GM23338 (cell line): ENCODE measurements at regions not wholly inside any gene's neighbourhood (a gene's known extent, or its start where the extent isn't known, plus 50 kb on each side); places are given as distances from the start of the nearest gene placed in this dataset.

Experiments
- ATAC-seq: fragments of 200-7000 bp; cut with Tn5 transposase; 3 replicates; pipeline ENCODE4 v1.9.1; 2020
- DNase-seq: peaks from one replicate; pipeline ENCODE4 v3.0.0-alpha.2; 2015; ENCODE audit warnings: low spot score
- H2AFZ ChIP-seq: fragments of 200-600 bp; sonication (generic); 2 replicates; pipeline ENCODE4 v1.8.0; 2016; ENCODE audit warnings: antibody characterized with exemption, mild to moderate bottlenecking, moderate library complexity
- H3F3A ChIP-seq: fragments of 200-600 bp; sonication (generic); replicated peaks from 2 replicates; pipeline ENCODE4 v1.8.0; 2017; ENCODE audit warnings: antibody characterized with exemption, mixed run types, low read depth
- H3K27ac ChIP-seq: fragments of 200-600 bp; sonication (generic); 2 replicates; pipeline ENCODE4 v1.6.1; 2016; ENCODE audit warnings: low read depth
- H3K27me3 ChIP-seq: fragments of 200-600 bp; sonication (generic); 2 replicates; pipeline ENCODE4 v1.8.0; 2016; ENCODE audit warnings: mild to moderate bottlenecking, mixed run types, moderate library complexity; ENCODE audit not compliant: insufficient read depth
- H3K36me3 ChIP-seq: fragments of 200-600 bp; sonication (generic); 2 replicates; pipeline ENCODE4 v1.8.0; 2016; ENCODE audit warnings: mild to moderate bottlenecking; ENCODE audit not compliant: insufficient read depth
- H3K4me1 ChIP-seq: fragments of 200-600 bp; sonication (generic); 2 replicates; pipeline ENCODE4 v1.8.0; 2016; ENCODE audit warnings: mild to moderate bottlenecking, moderate library complexity; ENCODE audit not compliant: insufficient read depth
- H3K4me2 ChIP-seq: fragments of 200-600 bp; sonication (generic); 2 replicates; pipeline ENCODE4 v1.7.1; 2017; ENCODE audit warnings: mixed run types
- H3K4me3 ChIP-seq: fragments of 200-600 bp; sonication (generic); 2 replicates; pipeline ENCODE4 v1.6.1; 2016; ENCODE audit warnings: mixed run types
- H3K79me2 ChIP-seq: fragments of 200-600 bp; sonication (generic); replicated peaks from 2 replicates; pipeline ENCODE4 v1.8.0; 2017; ENCODE audit warnings: mild to moderate bottlenecking; ENCODE audit not compliant: insufficient read depth
- H3K9me2 ChIP-seq: fragments of 200-600 bp; sonication (generic); 2 replicates; pipeline ENCODE4 v1.8.0; 2017; ENCODE audit not compliant: insufficient read depth
- H4K20me1 ChIP-seq: fragments of 200-600 bp; sonication (generic); replicated peaks from 2 replicates; pipeline ENCODE4 v1.8.0; 2017; ENCODE audit warnings: mild to moderate bottlenecking; ENCODE audit not compliant: insufficient read depth
- H3K27ac Mint-ChIP-seq: 2 replicates; pipeline ENCODE4 v1.8.0; 2020; ENCODE audit warnings: inconsistent platforms, mild to moderate bottlenecking, moderate library complexity, mixed read lengths
- H3K27me3 Mint-ChIP-seq: 3 replicates; pipeline ENCODE4 v1.8.0; 2022; ENCODE audit warnings: low read depth, mild to moderate bottlenecking, moderate library complexity, mixed read lengths, inconsistent platforms; ENCODE audit not compliant: insufficient read depth, poor library complexity
- H3K36me3 Mint-ChIP-seq: 3 replicates; pipeline ENCODE4 v1.8.0; 2021; ENCODE audit warnings: low read depth, mild to moderate bottlenecking, inconsistent platforms, moderate library complexity, mixed read lengths
- H3K4me1 Mint-ChIP-seq: 3 replicates; pipeline ENCODE4 v1.8.0; 2020; ENCODE audit warnings: mild to moderate bottlenecking, inconsistent platforms, mixed read lengths
- H3K4me3 Mint-ChIP-seq: 3 replicates; pipeline ENCODE4 v1.8.0; 2021; ENCODE audit warnings: moderate library complexity, mild to moderate bottlenecking, inconsistent platforms, mixed read lengths
- H3K9me3 Mint-ChIP-seq: 3 replicates; pipeline ENCODE4 v1.8.0; 2020; ENCODE audit warnings: moderate library complexity, mild to moderate bottlenecking, inconsistent platforms, mixed read lengths
- CREB1 ChIP-seq: fragments of 250-450 bp; sonication (Bioruptor Pico); IDR thresholded peaks from 2 replicates; pipeline ENCODE4 v1.5.0; 2020; ENCODE audit warnings: low read depth, mild to moderate bottlenecking, moderate library complexity
- ETS1 ChIP-seq: IDR thresholded peaks from 2 replicates; pipeline ENCODE4 v1.6.1; 2016; ENCODE audit warnings: antibody characterized with exemption
- EZH2 ChIP-seq: fragments of 200-600 bp; sonication (generic); IDR thresholded peaks from one replicate; pipeline ENCODE4 v1.8.0; 2017; ENCODE audit warnings: antibody characterized with exemption, mild to moderate bottlenecking, low read depth; ENCODE audit not compliant: unreplicated experiment
- JUNB ChIP-seq: IDR thresholded peaks from one replicate; pipeline ENCODE4 v1.6.1; 2016; ENCODE audit warnings: antibody characterized with exemption; ENCODE audit not compliant: unreplicated experiment
- STAT1 ChIP-seq: IDR thresholded peaks from one replicate; pipeline ENCODE4 v1.6.1; 2016; ENCODE audit warnings: antibody characterized with exemption; ENCODE audit not compliant: unreplicated experiment
- ZNF462 ChIP-seq: fragments of 250-450 bp; sonication (Bioruptor Pico); IDR thresholded peaks from 2 replicates; pipeline ENCODE4 v1.5.0; 2020; ENCODE audit warnings: mild to moderate bottlenecking, moderate library complexity

- no peaks in the 10 kb centered on the region for H3F3A ChIP-seq
- TF ChIP-seq ZNF462 (CRISPR knock-in tag): peak; percentile 63; the same call in 1 of the 2 replicates
- peak; percentile 57; the same call in 1 of the 2 replicates for TF ChIP-seq CREB1 (CRISPR knock-in tag)
- no peak for TF ChIP-seq ETS1
- TF ChIP-seq EZH2: no peak
- TF ChIP-seq STAT1: no peak
- no peak for TF ChIP-seq JUNB
- peaks cover 16% of the 10 kb centered on the region; the same call in 2 of the 3 replicates for H3K36me3 Mint-ChIP-seq
- no peaks in the 10 kb centered on the region for H4K20me1 ChIP-seq
- peaks cover 2% of the 10 kb centered on the region for H3K27me3 Mint-ChIP-seq
- peak overlapping the region; percentile 19 for H2AFZ ChIP-seq
- peak; percentile 99 for ATAC-seq
- DNase-seq: peak; percentile 80
- H3K4me3 Mint-ChIP-seq: peak overlapping the region; percentile 72
- no peaks in the 10 kb centered on the region for H3K79me2 ChIP-seq
- peaks cover 28% of the 10 kb centered on the region for H3K4me1 Mint-ChIP-seq
- peaks cover 14% of the 10 kb centered on the region for H3K9me3 Mint-ChIP-seq
- H3K27me3 ChIP-seq: no peaks in the 10 kb centered on the region
- no peaks in the 10 kb centered on the region for H3K9me2 ChIP-seq
- peak overlapping the region; percentile 93 for H3K27ac Mint-ChIP-seq
- no peaks in the 10 kb centered on the region for H3K36me3 ChIP-seq
- peak overlapping the region; percentile 47 for H3K4me2 ChIP-seq
- H3K4me3 ChIP-seq: peak overlapping the region; percentile 2
- no peak overlapping the region; the same call in 1 of the 2 replicates for H3K27ac ChIP-seq
- H3K4me1 ChIP-seq: peaks cover 10% of the 10 kb centered on the region
Observed at GRCh38 chr7:121620953-121621606, 225.0 kb upstream of the FAM3C start.
